ENCODE measurements at regions not wholly inside any gene's neighbourhood (a gene's known extent, or its start where the extent isn't known, plus 50 kb on each side); places are given as distances from the start of the nearest gene placed in this dataset.

- TF ChIP-seq MAX (IDR thresholded peaks at IDR 0.05) (no peak), RAD21 (IDR thresholded peaks at IDR 0.05; ENCODE audit: low read depth) (no peak), TEAD4 (IDR thresholded peaks at IDR 0.05) (no peak), CREB1 (IDR thresholded peaks at IDR 0.05; ENCODE audit: low read depth) (no peak), EP300 (IDR thresholded peaks at IDR 0.05; ENCODE audit: borderline replicate concordance) (no peak), TAF1 (IDR thresholded peaks at IDR 0.05; ENCODE audit: low read depth) (no peak), USF1 (IDR thresholded peaks at IDR 0.05) (no peak), REST (IDR thresholded peaks at IDR 0.05; ENCODE audit: low read depth) (no peak), NFIC (IDR thresholded peaks at IDR 0.05) (no peak), ZBTB7A (IDR thresholded peaks at IDR 0.05; ENCODE audit: low read depth) (no peak), TCF12 (IDR thresholded peaks at IDR 0.05; ENCODE audit: low read depth) (no peak), EGR1 (IDR thresholded peaks at IDR 0.05) (no peak), CEBPB (IDR thresholded peaks at IDR 0.05) (no peak), FOXM1 (IDR thresholded peaks at IDR 0.05; ENCODE audit: borderline replicate concordance, low read depth) (no peak), YY1 (IDR thresholded peaks at IDR 0.05; ENCODE audit: low read depth) (no peak)
Measured at GRCh38 chr11:104653407-104653806, 244.9 kb downstream of the CASP12 start.

- no peak for TF ChIP-seq CREB1 (IDR thresholded peaks at IDR 0.05; ENCODE audit: low read depth)
- TF ChIP-seq RAD21 (IDR thresholded peaks at IDR 0.05; ENCODE audit: low read depth): no peak
- no peak for TF ChIP-seq TCF12 (IDR thresholded peaks at IDR 0.05; ENCODE audit: low read depth)
- TF ChIP-seq USF1 (IDR thresholded peaks at IDR 0.05): no peak
- TF ChIP-seq TEAD4 (IDR thresholded peaks at IDR 0.05): no peak
- TF ChIP-seq ZBTB7A (IDR thresholded peaks at IDR 0.05; ENCODE audit: low read depth): no peak
- no peak for TF ChIP-seq YY1 (IDR thresholded peaks at IDR 0.05; ENCODE audit: low read depth)
- no peak for TF ChIP-seq NFIC (IDR thresholded peaks at IDR 0.05)
- no peak for TF ChIP-seq EP300 (IDR thresholded peaks at IDR 0.05; ENCODE audit: borderline replicate concordance)
- TF ChIP-seq REST (IDR thresholded peaks at IDR 0.05; ENCODE audit: low read depth): no peak
- TF ChIP-seq TAF1 (IDR thresholded peaks at IDR 0.05; ENCODE audit: low read depth): no peak
- TF ChIP-seq FOXM1 (IDR thresholded peaks at IDR 0.05; ENCODE audit: borderline replicate concordance, low read depth): no peak
- TF ChIP-seq CEBPB (IDR thresholded peaks at IDR 0.05): no peak
- TF ChIP-seq EGR1 (IDR thresholded peaks at IDR 0.05): no peak
- no peak for TF ChIP-seq MAX (IDR thresholded peaks at IDR 0.05)
Measured at GRCh38 chr11:104652996-104653395, 245.3 kb downstream of the CASP12 start.

GRCh38 chr11:104650234-104650633 lies 248.0 kb downstream of the CASP12 start:
- TF ChIP-seq REST (IDR thresholded peaks at IDR 0.05; ENCODE audit: low read depth): no peak
- TF ChIP-seq MAX (IDR thresholded peaks at IDR 0.05): no peak
- no peak for TF ChIP-seq CREB1 (IDR thresholded peaks at IDR 0.05; ENCODE audit: low read depth)
- no peak for TF ChIP-seq EP300 (IDR thresholded peaks at IDR 0.05; ENCODE audit: borderline replicate concordance)

GRCh38 chr11:104649002-104649401 lies 249.3 kb downstream of the CASP12 start:
- TF ChIP-seq EP300 (IDR thresholded peaks at IDR 0.05; ENCODE audit: borderline replicate concordance) (no peak), FOXM1 (IDR thresholded peaks at IDR 0.05; ENCODE audit: borderline replicate concordance, low read depth) (no peak), YY1 (IDR thresholded peaks at IDR 0.05; ENCODE audit: low read depth) (no peak), USF1 (IDR thresholded peaks at IDR 0.05) (no peak), MAX (IDR thresholded peaks at IDR 0.05) (no peak), RAD21 (IDR thresholded peaks at IDR 0.05; ENCODE audit: low read depth) (no peak), CREB1 (IDR thresholded peaks at IDR 0.05; ENCODE audit: low read depth) (no peak), TAF1 (IDR thresholded peaks at IDR 0.05; ENCODE audit: low read depth) (no peak), CEBPB (IDR thresholded peaks at IDR 0.05) (no peak), TEAD4 (IDR thresholded peaks at IDR 0.05) (no peak), NFIC (IDR thresholded peaks at IDR 0.05) (no peak), TCF12 (IDR thresholded peaks at IDR 0.05; ENCODE audit: low read depth) (no peak), REST (IDR thresholded peaks at IDR 0.05; ENCODE audit: low read depth) (no peak), ZBTB7A (IDR thresholded peaks at IDR 0.05; ENCODE audit: low read depth) (no peak), EGR1 (IDR thresholded peaks at IDR 0.05) (no peak)
